ENCODE measurements at regions not wholly inside any gene's neighbourhood (a gene's known extent, or its start where the extent isn't known, plus 50 kb on each side); places are given as distances from the start of the nearest gene placed in this dataset.

GRCh38 chr1:209384710-209385550, 198.6 kb upstream of the CAMK1G start:
- TF ChIP-seq CTCF (IDR thresholded peaks at IDR 0.05) (no peak), SIN3A (IDR thresholded peaks at IDR 0.05; ENCODE audit: borderline replicate concordance, insufficient read depth, low read depth, low read length) (no peak)
